ENCODE measurements at regions not wholly inside any gene's neighbourhood (a gene's known extent, or its start where the extent isn't known, plus 50 kb on each side); places are given as distances from the start of the nearest gene placed in this dataset.

- DNase-seq (ENCODE audit: low spot score), result no peak
These were observed 1259.1 kb downstream of the EPHA7 start for GRCh38 chr6:92160226-92160625.

GRCh38 chr6:92159046-92159445, 1260.3 kb downstream of the EPHA7 start:
- H3K27ac ChIP-seq (ENCODE audit: low read depth in 1 of 2, low read length in 2 of 2), result no peak overlapping the region
- TF ChIP-seq JUND (IDR thresholded peaks at IDR 0.05) (no peak), ZBTB33 (IDR thresholded peaks at IDR 0.05) (no peak), HNF4A (conservative IDR thresholded peaks at IDR 0.05) (no peak), TAF1 (conservative IDR thresholded peaks at IDR 0.05) (no peak), CTCF (IDR thresholded peaks at IDR 0.05; ENCODE audit: low read depth, low read length, missing input control) (no peak), ATF3 (IDR thresholded peaks at IDR 0.05) (no peak), FOXA1 (IDR thresholded peaks at IDR 0.05) (no peak), FOXA2 (IDR thresholded peaks at IDR 0.05) (no peak), RAD21 (IDR thresholded peaks at IDR 0.05) (no peak), HNF4G (IDR thresholded peaks at IDR 0.05) (no peak)

More at GRCh38 chr6:92160226-92160625, 1259.1 kb downstream of the EPHA7 start:
- H3K27me3 ChIP-seq (ENCODE audit: control insufficient read depth in 4 of 4, insufficient read depth in 4 of 4, low read length in 3 of 4), result no peaks in the 10 kb centered on the region
- TF ChIP-seq SP1 (IDR thresholded peaks at IDR 0.05), result no peak
- TF ChIP-seq MAX (IDR thresholded peaks at IDR 0.05), result no peak
- no peak for TF ChIP-seq FOXA1 (IDR thresholded peaks at IDR 0.05)
- no peak for TF ChIP-seq JUND (IDR thresholded peaks at IDR 0.05)
- TF ChIP-seq RXRA (IDR thresholded peaks at IDR 0.05), result no peak
- no peak for TF ChIP-seq NR2F2 (IDR thresholded peaks at IDR 0.05)
- no peak for TF ChIP-seq REST (IDR thresholded peaks at IDR 0.05)
- no peak for TF ChIP-seq YY1 (IDR thresholded peaks at IDR 0.05)
- no peak for TF ChIP-seq RAD21 (IDR thresholded peaks at IDR 0.05)
- no peak for TF ChIP-seq CTCF (IDR thresholded peaks at IDR 0.05; ENCODE audit: low read depth, low read length, missing input control)
- TF ChIP-seq ATF3 (IDR thresholded peaks at IDR 0.05), result no peak
- no peak for TF ChIP-seq HNF4G (IDR thresholded peaks at IDR 0.05)
- 72% methylated on average over 3 of the region's 3 CpGs for WGBS
- no peak overlapping the region for H3K9ac ChIP-seq (ENCODE audit: low read depth in 1 of 2, low read length in 2 of 2)
- no peak overlapping the region for H3K27ac ChIP-seq (ENCODE audit: low read depth in 1 of 2, low read length in 2 of 2)
- H3K36me3 ChIP-seq (ENCODE audit: control insufficient read depth in 4 of 4, insufficient read depth in 3 of 4, low read depth in 1 of 4, low read length in 3 of 4), result no peaks in the 10 kb centered on the region
- no peaks in the 10 kb centered on the region for H3K9me3 ChIP-seq (ENCODE audit: control insufficient read depth in 4 of 4, low read length in 3 of 4)
- H3K4me3 ChIP-seq (ENCODE audit: low read depth in 1 of 3, low read length in 3 of 3), result no peak overlapping the region
- no peaks in the 10 kb centered on the region for H3K4me1 ChIP-seq (ENCODE audit: control insufficient read depth in 4 of 4, insufficient read depth in 4 of 4, low read length in 3 of 4)

More at GRCh38 chr6:92159046-92159445, 1260.3 kb downstream of the EPHA7 start:
- H3K36me3 ChIP-seq (ENCODE audit: control insufficient read depth in 4 of 4, insufficient read depth in 3 of 4, low read depth in 1 of 4, low read length in 3 of 4), result no peaks in the 10 kb centered on the region
- DNase-seq (ENCODE audit: low spot score), result no peak
- WGBS, result 78% methylated on average over 2 of the region's 2 CpGs
- no peaks in the 10 kb centered on the region for H3K4me1 ChIP-seq (ENCODE audit: control insufficient read depth in 4 of 4, insufficient read depth in 4 of 4, low read length in 3 of 4)
- no peaks in the 10 kb centered on the region for H3K9me3 ChIP-seq (ENCODE audit: control insufficient read depth in 4 of 4, low read length in 3 of 4)
- H3K27me3 ChIP-seq (ENCODE audit: control insufficient read depth in 4 of 4, insufficient read depth in 4 of 4, low read length in 3 of 4), result no peaks in the 10 kb centered on the region
- H3K9ac ChIP-seq (ENCODE audit: low read depth in 1 of 2, low read length in 2 of 2), result no peak overlapping the region
- H3K4me3 ChIP-seq (ENCODE audit: low read depth in 1 of 3, low read length in 3 of 3), result no peak overlapping the region

All from liver (tissue), 8 donors.